ENCODE measurements at regions not wholly inside any gene's neighbourhood (a gene's known extent, or its start where the extent isn't known, plus 50 kb on each side); places are given as distances from the start of the nearest gene placed in this dataset.

GRCh38 chr18:51266773-51267172, 69.3 kb upstream of the MEX3C start (continued):
- peak in 1 of 2 experiments; percentile 16; a peak in 1 of 4 replicates for TF ChIP-seq BHLHE40 (IDR thresholded peaks at IDR 0.05; ENCODE audit: borderline replicate concordance in 1 of 2, low read depth in 2 of 2, low read length in 1 of 2)
- TF ChIP-seq HDGF (IDR thresholded peaks at IDR 0.05) = no peak
- no peak for TF ChIP-seq POU2F2 (IDR thresholded peaks at IDR 0.05; ENCODE audit: borderline replicate concordance, low read depth, low read length)
- TF ChIP-seq NR2C2 (IDR thresholded peaks at IDR 0.05; ENCODE audit: borderline replicate concordance, control insufficient read depth, insufficient read length, low read depth) = no peak
- TF ChIP-seq FOS (IDR thresholded peaks at IDR 0.05; ENCODE audit: borderline replicate concordance, extremely low read depth, insufficient read length) = no peak
- no peak for TF ChIP-seq EGR1 (IDR thresholded peaks at IDR 0.05; ENCODE audit: borderline replicate concordance in 1 of 2, low read depth in 2 of 2, low read length in 2 of 2)
- no peak for TF ChIP-seq ZNF217 (IDR thresholded peaks at IDR 0.05)
- no peak for TF ChIP-seq MTA2 (IDR thresholded peaks at IDR 0.05; ENCODE audit: low read depth)
- peak; percentile 86 for TF ChIP-seq RUNX3 (IDR thresholded peaks at IDR 0.05; ENCODE audit: low read length)
- no peak for TF ChIP-seq NFYA (IDR thresholded peaks at IDR 0.05; ENCODE audit: borderline replicate concordance, low read depth, low read length)
- TF ChIP-seq MEF2B (IDR thresholded peaks at IDR 0.05; ENCODE audit: partially characterized antibody, poor library complexity, severe bottlenecking) = peak; percentile 40
- TF ChIP-seq E4F1 (IDR thresholded peaks at IDR 0.05; ENCODE audit: borderline replicate concordance, partially characterized antibody) = no peak
- no peak for TF ChIP-seq NFYB (IDR thresholded peaks at IDR 0.05; ENCODE audit: insufficient read depth, low read depth, low read length)
- TF ChIP-seq ZNF207 (IDR thresholded peaks at IDR 0.05; ENCODE audit: borderline replicate concordance) = no peak
- TF ChIP-seq ZBTB11 (CRISPR knock-in tag; IDR thresholded peaks at IDR 0.05) = no peak
- no peak for TF ChIP-seq SMAD5 (IDR thresholded peaks at IDR 0.05; ENCODE audit: low read depth)
- 0 out of 2 replicates have a peak, but pooled peaks have one; percentile 41 for TF ChIP-seq ZBED1 (IDR thresholded peaks at IDR 0.05; ENCODE audit: borderline replicate concordance)
- no peak for TF ChIP-seq REST (IDR thresholded peaks at IDR 0.05; ENCODE audit: low read depth, low read length)
- TF ChIP-seq GATAD2B (conservative IDR thresholded peaks at IDR 0.05; ENCODE audit: low read depth) = no peak
- TF ChIP-seq SREBF2 (IDR thresholded peaks at IDR 0.05; ENCODE audit: low read length) = no peak
- TF ChIP-seq TCF3 (IDR thresholded peaks at IDR 0.05; ENCODE audit: borderline replicate concordance, insufficient read depth, low read depth, low read length) = no peak
- TF ChIP-seq BRCA1 (IDR thresholded peaks at IDR 0.05; ENCODE audit: low read depth, low read length) = no peak
- peak; percentile 66; the same call in 1 of the 2 replicates for TF ChIP-seq NFIC (IDR thresholded peaks at IDR 0.05; ENCODE audit: low read depth, low read length)

All from GM12878 (cell line).